NOMO-1 (cell line): ENCODE measurements at regions not wholly inside any gene's neighbourhood (a gene's known extent, or its start where the extent isn't known, plus 50 kb on each side); places are given as distances from the start of the nearest gene placed in this dataset.
A peak's percentile ranks its signal among the peaks of the same experiment; 100 is the strongest.
"Not testable (repeated sequence)": the region's sequence is repeated elsewhere in the genome, so short reads cannot be mapped to it uniquely, and the experiment has no call there.

Experiments
- DNase-seq, 2 experiments: peaks; one replicate each; lab custom pipeline; 2025; ENCODE audit not compliant: unreplicated experiment in 2 of 2; lab: John Stamatoyannopoulos, UW

- no peak for DNase-seq
These were observed 106.7 kb upstream of the KDM7A start for GRCh38 chr7:140283472-140283871.

- DNase-seq, result no peak
These were observed 105.2 kb upstream of the KDM7A start for GRCh38 chr7:140281960-140282359.

GRCh38 chr7:140281255-140281654, 104.5 kb upstream of the KDM7A start:
- DNase-seq, result no peak

GRCh38 chr7:140276001-140276400, 99.2 kb upstream of the KDM7A start:
- no peak for DNase-seq

GRCh38 chr7:140275069-140275965, 98.5 kb upstream of the KDM7A start:
- no peak for DNase-seq

- no peak for DNase-seq
These were observed 96.6 kb upstream of the KDM7A start for GRCh38 chr7:140273417-140273816.

GRCh38 chr7:140271643-140271968, 94.8 kb upstream of the KDM7A start:
- DNase-seq, result not testable (repeated sequence)

GRCh38 chr7:140269004-140269638, 92.3 kb upstream of the KDM7A start:
- DNase-seq, result no peak

- DNase-seq, result no peak
These were observed 90.8 kb upstream of the KDM7A start for GRCh38 chr7:140267381-140268226.

- peak; percentile 4 to 52 for DNase-seq
These were observed 86.5 kb upstream of the KDM7A start for GRCh38 chr7:140263277-140263676.

- no peak for DNase-seq
These were observed 85.6 kb upstream of the KDM7A start for GRCh38 chr7:140262242-140262903.

GRCh38 chr7:140261522-140261921, 84.7 kb upstream of the KDM7A start:
- no peak for DNase-seq

GRCh38 chr7:140261105-140261486, 84.3 kb upstream of the KDM7A start:
- DNase-seq, result no peak

- DNase-seq, result no peak
These were observed 83.7 kb upstream of the KDM7A start for GRCh38 chr7:140260352-140261104.

- DNase-seq, result not testable (repeated sequence)
These were observed 80.5 kb upstream of the KDM7A start for GRCh38 chr7:140257278-140257677.

GRCh38 chr7:140254976-140255375, 78.2 kb upstream of the KDM7A start:
- not testable (repeated sequence) for DNase-seq

GRCh38 chr7:140249036-140249806, 72.4 kb upstream of the KDM7A start:
- no peak for DNase-seq

GRCh38 chr7:140247559-140247958, 70.8 kb upstream of the KDM7A start:
- no peak for DNase-seq

GRCh38 chr7:140245611-140246105, 68.9 kb upstream of the KDM7A start:
- no peak for DNase-seq
